HG03196 (cell line): ENCODE measurements at regions not wholly inside any gene's neighbourhood (a gene's known extent, or its start where the extent isn't known, plus 50 kb on each side); places are given as distances from the start of the nearest gene placed in this dataset.

Experiments used
- ATAC-seq: cut with Tn5 transposase; IDR thresholded peaks from one replicate; pipeline ENCODE4 v1.9.1; 2021; ENCODE audit not compliant: unreplicated experiment

DNA sequence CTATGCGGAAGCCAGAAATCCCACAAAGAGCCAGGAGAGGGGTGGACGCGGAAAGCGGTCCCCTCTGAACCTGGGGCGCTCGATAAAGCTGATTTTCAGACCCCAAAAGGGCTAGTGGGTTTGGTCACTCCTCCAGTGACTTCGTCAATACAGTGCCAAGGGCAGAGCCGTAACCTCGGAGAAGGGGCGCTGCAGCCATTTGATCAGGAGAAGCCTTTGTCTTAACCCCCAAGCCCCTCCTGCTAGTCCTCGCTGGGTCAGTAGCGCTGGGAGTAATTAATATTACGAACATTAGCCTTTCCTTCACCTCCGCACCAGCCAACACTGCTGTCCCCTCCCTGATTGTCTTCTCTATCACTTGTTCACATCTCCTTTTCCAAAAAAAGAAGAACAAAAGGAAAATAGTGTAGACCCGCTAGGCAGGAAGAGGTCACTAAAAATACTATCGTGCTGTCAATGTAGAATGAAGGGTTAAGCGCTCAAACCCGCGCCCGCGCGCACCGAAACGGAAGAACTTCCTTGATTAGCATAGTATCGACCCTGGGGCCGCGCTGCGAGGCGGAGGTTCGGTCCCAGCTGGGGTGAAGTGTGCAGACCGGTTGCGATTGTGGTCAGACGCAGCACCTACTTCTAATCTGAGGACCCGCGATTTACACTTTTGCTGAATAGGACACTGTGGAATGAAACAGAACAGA, 63.2 kb upstream of the MAPRE2 start:
- peak; percentile 34 for ATAC-seq

DNA sequence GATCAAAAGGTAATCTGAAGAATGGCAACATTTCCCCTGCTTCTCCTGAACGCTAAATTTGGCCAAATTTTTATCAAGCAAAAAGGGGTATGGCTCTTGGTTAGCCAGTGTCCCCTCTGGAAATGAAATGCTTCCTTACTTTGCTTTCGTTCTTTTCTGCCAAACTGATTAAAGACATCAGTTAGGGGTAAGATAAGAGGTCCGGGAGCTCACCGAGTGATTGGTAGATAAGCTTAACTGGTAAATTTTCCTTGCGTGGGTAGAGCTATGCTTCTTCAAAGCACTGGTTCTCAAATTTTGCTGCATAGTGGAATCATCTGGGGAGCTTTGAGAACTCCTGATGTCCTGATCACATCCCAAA, 62.7 kb upstream of the MAPRE2 start:
- no peak for ATAC-seq

DNA sequence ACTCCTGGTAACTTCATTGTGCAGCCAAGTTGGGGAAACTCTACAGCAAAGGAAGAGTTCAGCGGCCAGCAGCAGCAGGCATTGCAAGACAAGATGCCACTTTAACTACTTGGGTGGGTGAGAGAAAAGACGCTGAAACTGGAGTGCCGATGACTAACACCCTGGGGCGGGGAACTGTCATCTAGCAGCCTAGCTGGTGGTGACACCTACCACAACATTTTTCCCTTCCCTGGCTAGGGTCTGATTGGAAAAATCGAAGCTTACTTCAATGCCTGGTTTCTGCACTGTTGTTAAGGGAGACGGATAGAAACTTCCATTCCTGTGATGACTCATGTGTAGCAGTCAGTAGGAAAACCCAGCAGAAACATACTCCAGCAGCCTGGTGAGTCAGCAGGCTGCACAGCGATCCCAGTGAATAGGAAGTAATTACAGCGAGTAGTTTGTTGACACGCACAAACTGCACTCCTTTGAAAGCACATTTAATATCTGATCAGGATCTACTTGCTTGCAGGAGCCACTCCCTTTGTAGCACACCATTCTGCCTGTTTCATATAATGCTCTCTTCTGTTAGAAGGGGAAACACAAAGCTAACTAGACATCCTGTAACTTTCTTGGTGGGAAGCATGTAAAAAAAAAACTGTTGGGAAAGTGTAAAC, 62.1 kb upstream of the MAPRE2 start:
- ATAC-seq = peak; percentile 49

DNA sequence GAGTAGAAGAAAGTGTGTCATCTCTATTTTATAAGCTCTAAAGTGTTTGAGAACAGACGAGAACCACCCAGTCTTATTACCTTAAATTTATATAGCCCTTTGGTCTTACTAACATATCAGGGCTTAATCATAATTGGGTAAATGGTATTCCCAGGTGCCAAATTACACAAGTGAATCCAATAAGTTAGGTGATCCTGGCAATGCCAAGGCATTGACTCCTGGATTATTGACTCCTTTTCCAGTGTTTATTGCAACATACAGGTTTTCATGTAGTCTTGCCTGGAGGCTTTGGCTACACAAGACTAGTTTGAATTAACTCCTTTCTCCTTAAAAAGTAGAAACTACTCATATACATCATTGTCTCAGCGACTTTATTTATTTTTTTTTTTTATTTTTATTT, 59.7 kb upstream of the MAPRE2 start:
- no peak for ATAC-seq

DNA sequence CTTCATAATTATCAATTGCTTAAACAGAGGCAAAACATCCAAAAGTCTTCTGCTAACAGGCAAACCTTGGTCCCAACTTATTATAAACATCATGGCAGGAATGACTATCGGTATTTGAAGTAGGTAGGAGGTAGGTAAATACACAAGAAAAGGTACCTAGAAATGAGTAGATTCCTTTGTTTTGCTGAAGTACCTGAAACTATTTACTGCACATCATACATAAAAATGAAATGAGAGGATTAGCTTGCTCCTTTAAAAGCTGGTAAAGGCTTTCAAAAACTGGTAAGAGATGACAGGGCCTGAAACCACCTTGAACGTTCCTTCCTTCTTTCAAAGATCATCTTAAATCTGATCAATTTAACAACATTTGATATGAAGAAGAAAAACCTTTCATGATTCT, 55.2 kb upstream of the MAPRE2 start:
- no peak for ATAC-seq

DNA sequence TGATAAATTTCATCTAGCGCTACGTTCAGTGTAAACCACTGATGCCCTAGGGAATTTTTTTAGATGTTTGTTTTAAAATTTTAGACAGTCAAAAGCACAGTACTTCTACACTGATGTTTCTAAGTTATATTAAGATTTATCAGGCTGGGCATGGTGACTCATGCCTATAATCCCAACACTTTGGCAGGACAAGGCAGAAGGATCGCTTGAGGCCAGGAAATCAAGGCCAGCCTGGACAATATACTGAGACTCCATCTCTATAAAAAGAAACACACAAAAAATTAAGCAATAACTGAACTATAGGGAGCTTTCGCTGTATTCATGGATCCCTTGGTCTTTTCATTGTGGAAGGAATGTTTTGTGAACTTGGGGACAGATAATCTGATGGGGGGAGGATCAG, 50.6 kb upstream of the MAPRE2 start:
- no peak for ATAC-seq

DNA sequence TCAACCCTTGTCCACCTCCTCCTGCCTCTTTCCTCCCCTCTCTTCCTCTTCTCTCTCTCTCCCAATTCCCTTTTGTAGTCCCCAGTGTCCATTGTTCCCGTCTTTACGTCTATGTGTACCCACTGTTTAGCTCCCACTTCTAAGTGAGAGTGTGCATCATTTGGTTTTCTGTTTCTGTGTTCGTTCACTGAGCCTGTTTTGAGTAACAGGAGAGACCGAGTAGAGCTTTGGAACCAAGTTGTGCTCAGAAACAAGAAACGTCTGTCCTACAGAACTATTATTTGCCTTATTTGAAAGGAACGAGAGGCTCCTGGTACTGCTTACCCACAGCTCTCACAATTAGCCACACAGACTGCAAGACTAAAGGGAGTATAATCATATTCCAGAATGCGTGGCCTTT, 50.1 kb upstream of the MAPRE2 start:
- no peak for ATAC-seq
